Astrocyte (in vitro differentiated cells and primary cell): ENCODE measurements at regions not wholly inside any gene's neighbourhood (a gene's known extent, or its start where the extent isn't known, plus 50 kb on each side); places are given as distances from the start of the nearest gene placed in this dataset.

ENCODE experiments used
- DNase-seq: peaks from one replicate; pipeline ENCODE4 v3.0.0-alpha.2; 2010; ENCODE audit warnings: low read depth
- FAIRE-seq: peaks from 2 replicates; lab custom pipeline; 2011; peaks lifted over from hg19 to GRCh38; lab: Jason Lieb, UNC
- H2AFZ ChIP-seq: 2 replicates; pipeline ENCODE4 v1.6.0; 2012; ENCODE audit warnings: low read depth, low read length, inconsistent platforms
- H3K27ac ChIP-seq: 2 replicates; pipeline ENCODE4 v1.5.1; 2011; ENCODE audit warnings: low read depth, low read length, inconsistent platforms
- H3K27me3 ChIP-seq: 2 replicates; pipeline ENCODE4 v1.6.0; 2011; ENCODE audit warnings: low read length, inconsistent platforms; ENCODE audit not compliant: insufficient read depth
- H3K36me3 ChIP-seq: 2 replicates; pipeline ENCODE4 v1.5.1; 2011; ENCODE audit warnings: low read length, inconsistent platforms; ENCODE audit not compliant: insufficient read depth
- H3K4me1 ChIP-seq: 2 replicates; pipeline ENCODE4 v1.5.1; 2011; ENCODE audit warnings: low read length, inconsistent platforms; ENCODE audit not compliant: insufficient read depth
- H3K4me2 ChIP-seq: 2 replicates; pipeline ENCODE4 v1.6.0; 2012; ENCODE audit warnings: low read length, inconsistent platforms
- H3K4me3 ChIP-seq: 2 replicates; pipeline ENCODE4 v1.5.1; 2011; ENCODE audit warnings: low read depth, mild to moderate bottlenecking, low read length, inconsistent platforms; ENCODE audit not compliant: insufficient read depth
- H3K79me2 ChIP-seq: 2 replicates; pipeline ENCODE4 v1.6.0; 2012; ENCODE audit warnings: mild to moderate bottlenecking, low read length, inconsistent platforms; ENCODE audit not compliant: insufficient read depth
- H3K9ac ChIP-seq: 2 replicates; pipeline ENCODE4 v1.6.0; 2012; ENCODE audit warnings: mild to moderate bottlenecking, low read length, inconsistent platforms
- H3K9me3 ChIP-seq: 2 replicates; pipeline ENCODE4 v1.5.1; 2012; ENCODE audit warnings: low read depth, mild to moderate bottlenecking, low read length, inconsistent platforms; ENCODE audit not compliant: insufficient read depth
- H4K20me1 ChIP-seq: 2 replicates; pipeline ENCODE4 v1.6.0; 2012; ENCODE audit warnings: low read length, inconsistent platforms; ENCODE audit not compliant: insufficient read depth
- H3K27ac Mint-ChIP-seq: one replicate; pipeline ENCODE4 v1.8.0; 2021; ENCODE audit warnings: mild to moderate bottlenecking, mixed read lengths; ENCODE audit not compliant: unreplicated experiment
- H3K27me3 Mint-ChIP-seq: one replicate; pipeline ENCODE4 v1.8.0; 2021; ENCODE audit warnings: low read depth, mixed read lengths; ENCODE audit not compliant: unreplicated experiment
- H3K36me3 Mint-ChIP-seq: one replicate; pipeline ENCODE4 v1.8.0; 2021; ENCODE audit warnings: low read depth, mixed read lengths; ENCODE audit not compliant: unreplicated experiment
- H3K4me1 Mint-ChIP-seq: one replicate; pipeline ENCODE4 v1.8.0; 2021; ENCODE audit warnings: low read depth, mixed read lengths; ENCODE audit not compliant: unreplicated experiment
- H3K4me3 Mint-ChIP-seq: one replicate; pipeline ENCODE4 v1.8.0; 2021; ENCODE audit warnings: mild to moderate bottlenecking, moderate library complexity, mixed read lengths; ENCODE audit not compliant: unreplicated experiment
- H3K9me3 Mint-ChIP-seq: one replicate; pipeline ENCODE4 v1.8.0; 2021; ENCODE audit warnings: mild to moderate bottlenecking, mixed read lengths; ENCODE audit not compliant: unreplicated experiment
- EZH2 ChIP-seq: IDR thresholded peaks from 2 replicates; pipeline ENCODE4 v1.6.1; 2012; ENCODE audit warnings: mild to moderate bottlenecking, low read length, inconsistent platforms; ENCODE audit not compliant: insufficient read depth
- TF ChIP-seq, protein P1 (sequence below): IDR thresholded peaks from 2 replicates; pipeline ENCODE4 v1.5.1; 2011; ENCODE audit warnings: low read depth, mild to moderate bottlenecking, inconsistent platforms, low read length, moderate library complexity; ENCODE audit not compliant: insufficient read depth

DNA sequence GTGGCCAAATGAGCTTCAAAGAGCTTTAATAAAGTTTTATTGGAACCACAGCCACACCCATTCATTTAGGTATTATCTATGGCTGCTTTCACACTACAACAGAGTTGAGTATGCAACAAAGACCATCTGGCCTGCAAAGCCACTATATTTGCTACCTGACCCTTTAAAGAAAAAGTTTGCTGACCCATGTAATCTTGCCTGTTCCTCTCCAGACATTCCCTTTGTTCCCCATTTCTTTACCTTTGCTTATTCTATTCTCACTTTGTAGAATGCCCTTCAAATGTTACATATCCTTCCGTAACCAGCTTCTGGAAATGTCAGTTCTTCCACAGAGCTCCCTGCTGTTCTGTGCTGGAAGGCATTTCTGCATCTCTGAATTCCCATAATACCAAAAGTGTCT is 320.2 kb downstream of the TLE1 start:
- Histone ChIP-seq H3K9me3 (no peaks in the 10 kb centered on the region), H3K4me1 (no peaks in the 10 kb centered on the region), H3K36me3 (no peaks in the 10 kb centered on the region), H3K4me3 (no peak overlapping the region), H3K79me2 (no peaks in the 10 kb centered on the region), H3K4me2 (no peak overlapping the region), H3K27ac (no peak overlapping the region), H3K27me3 (no peaks in the 10 kb centered on the region), H4K20me1 (no peaks in the 10 kb centered on the region), H3K9ac (no peak overlapping the region), H2AFZ (no peak overlapping the region)
- TF ChIP-seq, protein P1, sequence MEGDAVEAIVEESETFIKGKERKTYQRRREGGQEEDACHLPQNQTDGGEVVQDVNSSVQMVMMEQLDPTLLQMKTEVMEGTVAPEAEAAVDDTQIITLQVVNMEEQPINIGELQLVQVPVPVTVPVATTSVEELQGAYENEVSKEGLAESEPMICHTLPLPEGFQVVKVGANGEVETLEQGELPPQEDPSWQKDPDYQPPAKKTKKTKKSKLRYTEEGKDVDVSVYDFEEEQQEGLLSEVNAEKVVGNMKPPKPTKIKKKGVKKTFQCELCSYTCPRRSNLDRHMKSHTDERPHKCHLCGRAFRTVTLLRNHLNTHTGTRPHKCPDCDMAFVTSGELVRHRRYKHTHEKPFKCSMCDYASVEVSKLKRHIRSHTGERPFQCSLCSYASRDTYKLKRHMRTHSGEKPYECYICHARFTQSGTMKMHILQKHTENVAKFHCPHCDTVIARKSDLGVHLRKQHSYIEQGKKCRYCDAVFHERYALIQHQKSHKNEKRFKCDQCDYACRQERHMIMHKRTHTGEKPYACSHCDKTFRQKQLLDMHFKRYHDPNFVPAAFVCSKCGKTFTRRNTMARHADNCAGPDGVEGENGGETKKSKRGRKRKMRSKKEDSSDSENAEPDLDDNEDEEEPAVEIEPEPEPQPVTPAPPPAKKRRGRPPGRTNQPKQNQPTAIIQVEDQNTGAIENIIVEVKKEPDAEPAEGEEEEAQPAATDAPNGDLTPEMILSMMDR = no peak
- TF ChIP-seq EZH2 = no peak
- no peak for DNase-seq
- peaks cover 4% of the 10 kb centered on the region for H3K4me1 Mint-ChIP-seq
- FAIRE-seq = no peak
- peaks cover under 1% of the 10 kb centered on the region for H3K27me3 Mint-ChIP-seq
- H3K4me3 Mint-ChIP-seq = no peak overlapping the region
- no peak overlapping the region for H3K27ac Mint-ChIP-seq
- H3K9me3 Mint-ChIP-seq = peaks cover 16% of the 10 kb centered on the region
- no peaks in the 10 kb centered on the region for H3K36me3 Mint-ChIP-seq

DNA sequence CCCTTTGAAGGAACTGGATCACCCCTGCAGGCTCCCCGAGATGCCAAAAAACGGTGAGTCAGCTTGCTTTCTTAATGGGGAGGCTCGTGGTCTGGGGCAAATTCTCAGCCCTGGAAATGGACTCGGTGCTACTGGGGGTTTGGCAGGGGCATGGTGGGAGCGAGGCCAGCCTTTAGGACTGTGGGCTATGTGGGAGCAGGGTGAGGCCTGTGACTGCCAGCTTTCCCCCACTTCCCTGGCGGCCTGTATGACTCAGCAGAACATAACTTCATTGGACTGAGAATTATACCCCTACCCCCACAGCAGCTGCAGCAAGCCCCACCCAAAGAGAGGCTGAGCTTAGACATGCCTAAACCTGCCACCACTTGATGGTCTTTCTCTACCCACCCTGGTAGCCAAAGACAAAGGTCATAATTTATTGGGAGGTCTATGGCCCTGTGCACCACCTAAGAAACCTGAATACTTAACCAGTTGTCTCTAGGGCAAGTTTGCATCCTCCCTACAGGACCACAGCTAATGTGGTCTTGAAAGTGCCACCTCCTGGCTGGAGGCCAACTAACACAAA is 325.3 kb downstream of the TLE1 start:
- peaks cover 10% of the 10 kb centered on the region for H3K4me1 Mint-ChIP-seq
- no peak overlapping the region for H3K4me3 Mint-ChIP-seq
- H3K4me3 ChIP-seq = no peak overlapping the region
- DNase-seq = peak; percentile 61
- H3K9ac ChIP-seq = no peak overlapping the region
- no peaks in the 10 kb centered on the region for H3K79me2 ChIP-seq
- no peak for FAIRE-seq
- no peak overlapping the region for H3K4me2 ChIP-seq
- H3K27me3 ChIP-seq = no peaks in the 10 kb centered on the region
- H3K36me3 Mint-ChIP-seq = no peaks in the 10 kb centered on the region
- H4K20me1 ChIP-seq = no peaks in the 10 kb centered on the region
- peak overlapping the region; percentile 58 for H3K27ac Mint-ChIP-seq
- H3K36me3 ChIP-seq = no peaks in the 10 kb centered on the region
- H2AFZ ChIP-seq = peak overlapping the region; percentile 45
- peaks cover 18% of the 10 kb centered on the region for H3K9me3 Mint-ChIP-seq
- no peaks in the 10 kb centered on the region for H3K27me3 Mint-ChIP-seq
- H3K9me3 ChIP-seq = no peaks in the 10 kb centered on the region
- H3K4me1 ChIP-seq = no peaks in the 10 kb centered on the region
- H3K27ac ChIP-seq = no peak overlapping the region
- TF ChIP-seq, protein P1 = no peak
- TF ChIP-seq EZH2 = no peak

DNA sequence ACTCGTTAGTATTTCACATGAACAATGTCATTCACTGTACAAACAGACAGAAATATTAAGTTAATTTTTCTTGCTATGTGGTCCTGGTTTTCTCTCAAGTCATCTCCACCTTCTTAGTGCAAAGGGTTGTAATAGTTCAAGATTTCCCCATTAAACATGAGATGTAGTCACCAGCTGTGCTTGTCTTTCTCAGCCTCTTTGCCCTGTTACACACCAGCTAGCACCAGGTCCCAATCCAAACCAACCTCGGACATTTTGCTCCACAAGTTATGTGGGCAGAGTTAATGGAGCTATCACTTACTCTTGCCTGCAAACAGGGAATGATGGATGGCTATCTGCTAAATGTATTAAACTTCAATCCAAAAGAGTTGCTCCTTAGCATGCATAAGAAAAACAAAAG is 328.1 kb downstream of the TLE1 start:
- Histone ChIP-seq H3K9ac (no peak overlapping the region), H3K27me3 (no peaks in the 10 kb centered on the region), H3K4me1 (no peaks in the 10 kb centered on the region), H3K79me2 (no peaks in the 10 kb centered on the region), H3K9me3 (no peaks in the 10 kb centered on the region), H3K27ac (no peak overlapping the region), H3K4me2 (no peak overlapping the region), H3K4me3 (no peak overlapping the region), H4K20me1 (no peaks in the 10 kb centered on the region), H3K36me3 (no peaks in the 10 kb centered on the region), H2AFZ (no peak overlapping the region)
- H3K36me3 Mint-ChIP-seq = no peaks in the 10 kb centered on the region
- FAIRE-seq = no peak
- H3K27me3 Mint-ChIP-seq = no peaks in the 10 kb centered on the region
- no peak overlapping the region for H3K4me3 Mint-ChIP-seq
- no peak overlapping the region for H3K27ac Mint-ChIP-seq
- TF ChIP-seq EZH2 = no peak
- TF ChIP-seq, protein P1 = no peak
- DNase-seq = no peak
- H3K4me1 Mint-ChIP-seq = peaks cover 10% of the 10 kb centered on the region
- peaks cover 13% of the 10 kb centered on the region for H3K9me3 Mint-ChIP-seq
